MM.1S (cell line): ENCODE measurements at regions not wholly inside any gene's neighbourhood (a gene's known extent, or its start where the extent isn't known, plus 50 kb on each side); places are given as distances from the start of the nearest gene placed in this dataset.

Experiments
- CTCF ChIP-seq: fragments of 300-600 bp; sonication (generic); IDR thresholded peaks from 2 replicates; pipeline ENCODE4 v1.5.1; 2016; ENCODE audit warnings: antibody characterized with exemption, low read length, mixed read lengths
- EZH2 ChIP-seq: fragments of 300-600 bp; sonication (generic); optimal IDR thresholded peaks from 2 replicates; pipeline ENCODE3; 2017; ENCODE audit warnings: low read depth, mild to moderate bottlenecking, antibody characterized with exemption, low read length, mixed read lengths
- EZH2phosphoT487 ChIP-seq: fragments of 300-600 bp; sonication (generic); IDR thresholded peaks from 2 replicates; pipeline ENCODE4 v1.6.1; 2018; ENCODE audit warnings: antibody characterized with exemption, low read length

GRCh38 chrX:40467454-40467853, 113.3 kb upstream of the ATP6AP2 start:
- TF ChIP-seq CTCF: no peak
- TF ChIP-seq EZH2phosphoT487: no peak
- no peak for TF ChIP-seq EZH2
